GM23248 (cell line): ENCODE measurements at regions not wholly inside any gene's neighbourhood (a gene's known extent, or its start where the extent isn't known, plus 50 kb on each side); places are given as distances from the start of the nearest gene placed in this dataset.

Experiments used
- DNase-seq: peaks from one replicate; pipeline ENCODE4 v3.0.0-alpha.2; 2015
- H2AFZ ChIP-seq: fragments of 200-600 bp; sonication (generic); 2 replicates; pipeline ENCODE4 v1.6.1; 2016; ENCODE audit warnings: antibody characterized with exemption
- H3F3A ChIP-seq: fragments of 200-600 bp; sonication (generic); 2 replicates; pipeline ENCODE4 v1.6.1; 2016; ENCODE audit warnings: mild to moderate bottlenecking, antibody characterized with exemption, mixed run types; ENCODE audit not compliant: insufficient read depth
- H3K27ac ChIP-seq: fragments of 200-600 bp; sonication (generic); 2 replicates; pipeline ENCODE4 v1.5.1; 2016; ENCODE audit warnings: mild to moderate bottlenecking
- H3K27me3 ChIP-seq: fragments of 200-600 bp; sonication (generic); replicated peaks from 2 replicates; pipeline ENCODE4 v1.6.1; 2016; ENCODE audit warnings: mild to moderate bottlenecking; ENCODE audit not compliant: insufficient read depth
- H3K36me3 ChIP-seq: fragments of 200-600 bp; sonication (generic); 2 replicates; pipeline ENCODE4 v1.6.1; 2016; ENCODE audit warnings: low read depth, mild to moderate bottlenecking
- H3K4me1 ChIP-seq: fragments of 200-600 bp; sonication (generic); 2 replicates; pipeline ENCODE4 v1.6.1; 2016; ENCODE audit warnings: mild to moderate bottlenecking; ENCODE audit not compliant: insufficient read depth
- H3K4me2 ChIP-seq: fragments of 200-600 bp; sonication (generic); one replicate; pipeline ENCODE4 v1.6.1; 2016; ENCODE audit warnings: mild to moderate bottlenecking; ENCODE audit not compliant: unreplicated experiment
- H3K4me3 ChIP-seq: fragments of 200-600 bp; sonication (generic); 2 replicates; pipeline ENCODE4 v1.5.1; 2016; ENCODE audit warnings: mild to moderate bottlenecking
- H3K79me2 ChIP-seq: fragments of 200-600 bp; sonication (generic); 2 replicates; pipeline ENCODE4 v1.6.1; 2016; ENCODE audit warnings: mild to moderate bottlenecking; ENCODE audit not compliant: insufficient read depth
- H3K9ac ChIP-seq: fragments of 200-600 bp; sonication (generic); 2 replicates; pipeline ENCODE4 v1.6.1; 2016; ENCODE audit warnings: mild to moderate bottlenecking
- H3K9me2 ChIP-seq: fragments of 200-600 bp; sonication (generic); 2 replicates; pipeline ENCODE4 v1.6.1; 2016; ENCODE audit warnings: mixed run types, mild to moderate bottlenecking, moderate library complexity; ENCODE audit not compliant: insufficient read depth
- H3K9me3 ChIP-seq: fragments of 200-600 bp; sonication (generic); one replicate; pipeline ENCODE4 v1.6.1; 2017; ENCODE audit warnings: low read depth
- H4K20me1 ChIP-seq: fragments of 200-600 bp; sonication (generic); 2 replicates; pipeline ENCODE4 v1.6.0; 2016; ENCODE audit not compliant: insufficient read depth
- EZH2 ChIP-seq: fragments of 200-600 bp; sonication (generic); IDR thresholded peaks from 2 replicates; pipeline ENCODE4 v1.6.1; 2018; ENCODE audit warnings: antibody characterized with exemption, mild to moderate bottlenecking; ENCODE audit not compliant: insufficient read depth, poor library complexity, severe bottlenecking
- EZH2phosphoT487 ChIP-seq: fragments of 200-600 bp; sonication (generic); IDR thresholded peaks from 2 replicates; pipeline ENCODE4 v1.6.1; 2018; ENCODE audit warnings: antibody characterized with exemption, moderate library complexity, mild to moderate bottlenecking, low read depth; ENCODE audit not compliant: insufficient read depth
- WGBS, 2 experiments: methylation state at CpG; one replicate each; pipeline ENCODE4 v1.1.6; 2015 to 2017; ENCODE audit warnings: low lambda C conversion rate in 2 of 2, low coverage in 1 of 2; ENCODE audit errors: missing lambda C conversion rate in 2 of 2; 5-methylcytosine and 5-hydroxymethylcytosine counted together
- in situ Hi-C: fragments of 300-500 bp; cut with MboI; formaldehyde crosslinking; loops from 2 replicates; pipeline ENCODE4 v1.15.0; 2020

DNA sequence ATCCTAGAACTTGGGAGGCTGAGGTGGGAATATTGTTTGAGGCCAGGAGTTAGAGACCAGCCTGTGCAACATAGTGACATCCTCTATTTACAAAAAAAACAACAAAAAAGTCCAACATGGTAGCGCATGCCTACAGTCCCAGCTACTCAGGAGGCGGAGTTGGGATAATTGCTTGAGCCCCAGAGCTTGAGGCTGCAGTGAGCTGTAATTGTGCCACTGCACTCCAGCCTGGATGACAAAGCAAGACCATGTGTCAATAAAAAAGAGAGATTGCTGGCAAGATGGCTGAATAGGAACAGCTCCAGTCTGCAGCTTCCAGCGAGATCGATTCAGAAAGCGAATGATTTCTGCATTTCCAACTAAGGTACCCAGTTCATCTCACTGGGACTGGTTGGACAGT is 54.8 kb upstream of the FBXL17 start:
- no peaks in the 10 kb centered on the region for H3K27me3 ChIP-seq
- H3K36me3 ChIP-seq = no peaks in the 10 kb centered on the region
- in situ Hi-C loops = no loop called here
- H2AFZ ChIP-seq = no peak overlapping the region
- H3K4me2 ChIP-seq = no peak overlapping the region
- H3K9me2 ChIP-seq = no peaks in the 10 kb centered on the region
- H3K79me2 ChIP-seq = no peaks in the 10 kb centered on the region
- H3K9me3 ChIP-seq = no peaks in the 10 kb centered on the region
- H3K27ac ChIP-seq = no peak overlapping the region
- H3K4me1 ChIP-seq = peaks cover 11% of the 10 kb centered on the region
- peaks cover 5% of the 10 kb centered on the region for H3F3A ChIP-seq
- H3K9ac ChIP-seq = no peak overlapping the region
- DNase-seq = no peak
- TF ChIP-seq EZH2 (no peak), EZH2phosphoT487 (no peak)
- H4K20me1 ChIP-seq = no peaks in the 10 kb centered on the region
- 75 to 79% methylated on average over 5 of the region's 5 CpGs for WGBS, 2 experiments
- no peak overlapping the region for H3K4me3 ChIP-seq

DNA sequence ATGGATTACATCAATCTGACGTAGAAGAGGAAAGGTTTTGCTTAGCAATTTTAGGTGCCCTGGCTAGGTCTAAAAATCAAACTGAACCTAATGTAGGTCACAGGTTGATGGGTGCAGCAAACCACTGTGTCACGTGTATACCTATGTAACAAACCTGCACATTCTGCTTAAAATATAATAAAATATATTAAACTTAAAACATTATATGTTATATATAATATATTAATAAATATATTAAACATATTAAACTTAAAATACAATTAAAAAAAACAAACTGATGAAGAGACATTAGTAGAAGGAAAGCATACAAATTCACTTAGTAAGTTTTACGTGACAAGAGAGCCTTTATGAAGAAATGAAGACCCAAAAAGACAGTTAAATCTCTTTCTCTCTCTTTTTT is 51.7 kb upstream of the FBXL17 start:
- no peak for DNase-seq
- no peaks in the 10 kb centered on the region for H4K20me1 ChIP-seq
- no peak overlapping the region for H3K4me2 ChIP-seq
- WGBS, 2 experiments = 74 to 77% methylated on average over 3 of the region's 3 CpGs
- no peak overlapping the region for H3K27ac ChIP-seq
- no peaks in the 10 kb centered on the region for H3K36me3 ChIP-seq
- no peak overlapping the region for H3K4me3 ChIP-seq
- H2AFZ ChIP-seq = no peak overlapping the region
- H3F3A ChIP-seq = peaks cover 19% of the 10 kb centered on the region
- no peaks in the 10 kb centered on the region for H3K27me3 ChIP-seq
- H3K9ac ChIP-seq = no peak overlapping the region
- peaks cover 26% of the 10 kb centered on the region for H3K4me1 ChIP-seq
- in situ Hi-C loops = no loop called here
- no peaks in the 10 kb centered on the region for H3K9me3 ChIP-seq
- H3K79me2 ChIP-seq = no peaks in the 10 kb centered on the region
- H3K9me2 ChIP-seq = no peaks in the 10 kb centered on the region
- TF ChIP-seq EZH2phosphoT487 (no peak), EZH2 (no peak)

DNA sequence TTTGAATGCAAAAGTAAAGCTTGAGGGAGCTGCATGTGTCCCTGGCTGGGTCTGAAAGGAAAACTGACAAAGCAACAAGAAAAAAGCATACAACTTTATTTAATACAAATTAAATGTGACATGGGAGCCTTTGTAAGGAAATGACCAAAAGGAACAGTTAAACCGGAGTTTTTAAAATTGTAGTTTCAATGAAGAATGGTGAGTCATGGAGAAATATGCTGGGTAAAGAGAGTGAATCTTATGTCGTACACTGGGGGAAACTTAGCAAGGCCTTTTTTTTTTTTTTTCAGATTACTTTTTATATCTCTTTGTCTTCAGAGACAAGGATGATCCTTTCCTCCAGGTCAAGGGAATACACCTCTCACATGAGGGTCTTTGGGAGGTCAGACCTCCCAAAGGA is 50.1 kb upstream of the FBXL17 start:
- Histone ChIP-seq H3K9me3 (no peaks in the 10 kb centered on the region), H3K27ac (peak overlapping the region; percentile 58), H3K4me2 (peak overlapping the region; percentile 59), H3K4me3 (peak overlapping the region; percentile 39; the same call in 1 of the 2 replicates), H3K4me1 (peaks cover 26% of the 10 kb centered on the region), H3K27me3 (no peaks in the 10 kb centered on the region), H3K9ac (peak overlapping the region; percentile 19; the same call in 1 of the 2 replicates), H3F3A (peaks cover 19% of the 10 kb centered on the region), H3K36me3 (no peaks in the 10 kb centered on the region), H4K20me1 (no peaks in the 10 kb centered on the region), H2AFZ (peak overlapping the region; percentile 75), H3K9me2 (no peaks in the 10 kb centered on the region), H3K79me2 (no peaks in the 10 kb centered on the region)
- TF ChIP-seq EZH2 (no peak), EZH2phosphoT487 (no peak)
- DNase-seq = peak; percentile 76
- 5 to 8% methylated on average over 2 of the region's 2 CpGs for WGBS, 2 experiments
- in situ Hi-C loops = no loop called here
